Neuron (in vitro differentiated cells): ENCODE measurements at regions not wholly inside any gene's neighbourhood (a gene's known extent, or its start where the extent isn't known, plus 50 kb on each side); places are given as distances from the start of the nearest gene placed in this dataset.

Experiments used
- H2AFZ ChIP-seq: one replicate; pipeline ENCODE4 v1.6.1; 2013; ENCODE audit warnings: low read depth, mild to moderate bottlenecking, inconsistent platforms, low read length, moderate library complexity
- H3K27me3 ChIP-seq: one replicate; pipeline ENCODE4 v1.6.1; 2013; ENCODE audit warnings: low read length; ENCODE audit not compliant: insufficient read depth
- H3K36me3 ChIP-seq: one replicate; pipeline ENCODE4 v1.6.1; 2013; ENCODE audit warnings: low read length; ENCODE audit not compliant: insufficient read depth
- H3K4me1 ChIP-seq: one replicate; pipeline ENCODE4 v1.6.1; 2013; ENCODE audit warnings: low read length; ENCODE audit not compliant: insufficient read depth
- H3K4me3 ChIP-seq: 2 replicates; pipeline ENCODE4 v1.5.1; 2013; ENCODE audit warnings: mild to moderate bottlenecking, low read length, moderate library complexity
- H3K9me3 ChIP-seq: one replicate; pipeline ENCODE4 v1.6.1; 2013; ENCODE audit warnings: low read length

GRCh38 chr10:2431961-2432360 is 635.4 kb upstream of the PFKP start:
- H3K36me3 ChIP-seq, result no peaks in the 10 kb centered on the region
- no peaks in the 10 kb centered on the region for H3K4me1 ChIP-seq
- no peaks in the 10 kb centered on the region for H3K27me3 ChIP-seq
- H3K9me3 ChIP-seq, result peaks cover 1% of the 10 kb centered on the region
- H3K4me3 ChIP-seq, result no peak overlapping the region
- H2AFZ ChIP-seq, result no peak overlapping the region

- H3K4me3 ChIP-seq, result no peak overlapping the region
- no peak overlapping the region for H2AFZ ChIP-seq
- H3K36me3 ChIP-seq, result no peaks in the 10 kb centered on the region
- no peaks in the 10 kb centered on the region for H3K27me3 ChIP-seq
- H3K4me1 ChIP-seq, result peaks cover 7% of the 10 kb centered on the region
- H3K9me3 ChIP-seq, result peaks cover 1% of the 10 kb centered on the region
These were observed 639.9 kb upstream of the PFKP start for GRCh38 chr10:2427412-2427811.

- Histone ChIP-seq H3K4me3 (no peak overlapping the region), H3K9me3 (no peaks in the 10 kb centered on the region), H2AFZ (no peak overlapping the region), H3K27me3 (no peaks in the 10 kb centered on the region), H3K36me3 (no peaks in the 10 kb centered on the region), H3K4me1 (peaks cover 7% of the 10 kb centered on the region)
These were observed 642.0 kb upstream of the PFKP start for GRCh38 chr10:2425320-2425719.

- no peaks in the 10 kb centered on the region for H3K27me3 ChIP-seq
- H3K4me1 ChIP-seq, result no peaks in the 10 kb centered on the region
- no peak overlapping the region for H3K4me3 ChIP-seq
- no peaks in the 10 kb centered on the region for H3K9me3 ChIP-seq
- H2AFZ ChIP-seq, result no peak overlapping the region
- no peaks in the 10 kb centered on the region for H3K36me3 ChIP-seq
These were observed 652.8 kb upstream of the PFKP start for GRCh38 chr10:2414562-2414961.

DNA sequence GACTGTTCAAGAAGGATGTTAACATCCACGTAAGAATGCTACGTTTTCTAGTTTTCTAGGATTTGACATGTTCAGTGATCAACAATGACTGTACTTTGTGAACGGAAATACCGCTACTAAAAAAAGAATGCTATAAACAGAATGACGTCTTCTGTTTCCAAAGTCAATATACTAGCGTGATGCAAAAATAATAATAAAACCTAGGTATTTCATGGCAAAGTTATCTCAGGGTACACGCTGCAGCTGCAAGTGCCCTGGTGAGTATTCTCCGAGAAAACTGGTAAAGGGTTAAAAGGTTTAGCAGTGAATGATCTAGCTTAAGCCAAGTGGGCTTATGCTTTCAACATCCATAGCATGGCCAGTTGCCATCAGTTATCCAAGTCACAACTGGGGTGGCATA is 653.3 kb upstream of the PFKP start:
- no peaks in the 10 kb centered on the region for H3K9me3 ChIP-seq
- H3K27me3 ChIP-seq, result no peaks in the 10 kb centered on the region
- H3K4me3 ChIP-seq, result no peak overlapping the region
- no peaks in the 10 kb centered on the region for H3K36me3 ChIP-seq
- no peak overlapping the region for H2AFZ ChIP-seq
- H3K4me1 ChIP-seq, result no peaks in the 10 kb centered on the region

- Histone ChIP-seq H3K27me3 (no peaks in the 10 kb centered on the region), H3K4me1 (no peaks in the 10 kb centered on the region), H3K36me3 (no peaks in the 10 kb centered on the region), H3K4me3 (no peak overlapping the region), H2AFZ (no peak overlapping the region), H3K9me3 (no peaks in the 10 kb centered on the region)
These were observed 657.3 kb upstream of the PFKP start for GRCh38 chr10:2410049-2410448.

DNA sequence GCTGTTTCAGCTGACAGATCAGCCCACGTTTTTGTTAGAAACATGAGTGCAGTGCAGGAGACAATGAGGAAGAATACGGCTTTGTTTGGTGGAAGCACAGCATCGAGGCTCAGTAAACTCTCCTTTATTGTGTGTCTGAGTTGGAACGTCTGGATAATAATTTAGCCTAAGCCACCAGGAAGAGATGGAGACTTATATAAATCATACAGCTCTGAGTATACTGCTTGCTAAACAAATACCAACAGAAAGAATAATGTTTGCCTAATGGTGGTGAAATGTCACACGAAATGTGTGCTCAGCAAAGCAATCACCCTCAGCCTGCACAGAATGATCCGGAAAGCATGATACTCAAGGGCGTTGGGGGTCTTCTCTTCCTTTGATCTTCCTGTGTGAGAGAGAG is 664.1 kb upstream of the ADARB2 start:
- H3K4me3 ChIP-seq, result no peak overlapping the region
- H2AFZ ChIP-seq, result no peak overlapping the region
- no peaks in the 10 kb centered on the region for H3K36me3 ChIP-seq
- H3K4me1 ChIP-seq, result no peaks in the 10 kb centered on the region
- H3K9me3 ChIP-seq, result no peaks in the 10 kb centered on the region
- no peaks in the 10 kb centered on the region for H3K27me3 ChIP-seq

- H3K27me3 ChIP-seq, result no peaks in the 10 kb centered on the region
- no peak overlapping the region for H2AFZ ChIP-seq
- H3K36me3 ChIP-seq, result no peaks in the 10 kb centered on the region
- no peaks in the 10 kb centered on the region for H3K4me1 ChIP-seq
- H3K4me3 ChIP-seq, result no peak overlapping the region
- no peaks in the 10 kb centered on the region for H3K9me3 ChIP-seq
These were observed 662.2 kb upstream of the ADARB2 start for GRCh38 chr10:2399482-2399881.

- no peak overlapping the region for H2AFZ ChIP-seq
- no peak overlapping the region for H3K4me3 ChIP-seq
- no peaks in the 10 kb centered on the region for H3K36me3 ChIP-seq
- no peaks in the 10 kb centered on the region for H3K4me1 ChIP-seq
- no peaks in the 10 kb centered on the region for H3K27me3 ChIP-seq
- no peaks in the 10 kb centered on the region for H3K9me3 ChIP-seq
These were observed 655.0 kb upstream of the ADARB2 start for GRCh38 chr10:2392145-2392812.

- no peaks in the 10 kb centered on the region for H3K4me1 ChIP-seq
- H2AFZ ChIP-seq, result no peak overlapping the region
- no peaks in the 10 kb centered on the region for H3K9me3 ChIP-seq
- peaks cover 3% of the 10 kb centered on the region for H3K27me3 ChIP-seq
- H3K4me3 ChIP-seq, result no peak overlapping the region
- no peaks in the 10 kb centered on the region for H3K36me3 ChIP-seq
These were observed 650.3 kb upstream of the ADARB2 start for GRCh38 chr10:2387672-2388071.

DNA sequence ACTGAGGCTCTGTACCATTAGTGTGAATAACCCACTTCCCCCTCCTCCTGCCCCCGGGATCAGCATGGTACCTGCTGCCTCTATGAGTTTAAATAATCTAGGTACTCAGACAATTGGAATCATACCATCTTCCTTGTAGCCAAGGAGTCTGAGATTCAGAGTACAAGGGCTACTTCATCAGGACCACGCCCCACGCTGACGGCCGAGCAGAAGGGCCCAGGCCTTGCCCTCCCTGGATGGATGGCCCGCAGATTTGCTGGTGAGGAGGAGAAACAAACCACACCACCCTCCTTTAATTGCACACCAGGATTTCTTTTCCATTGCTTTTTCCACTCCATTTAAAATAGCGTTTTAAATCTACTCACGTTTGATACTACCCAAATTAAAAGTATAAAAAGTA is 649.9 kb upstream of the ADARB2 start:
- H3K27me3 ChIP-seq, result peaks cover 3% of the 10 kb centered on the region
- no peak overlapping the region for H3K4me3 ChIP-seq
- H2AFZ ChIP-seq, result no peak overlapping the region
- no peaks in the 10 kb centered on the region for H3K9me3 ChIP-seq
- H3K36me3 ChIP-seq, result no peaks in the 10 kb centered on the region
- H3K4me1 ChIP-seq, result no peaks in the 10 kb centered on the region

DNA sequence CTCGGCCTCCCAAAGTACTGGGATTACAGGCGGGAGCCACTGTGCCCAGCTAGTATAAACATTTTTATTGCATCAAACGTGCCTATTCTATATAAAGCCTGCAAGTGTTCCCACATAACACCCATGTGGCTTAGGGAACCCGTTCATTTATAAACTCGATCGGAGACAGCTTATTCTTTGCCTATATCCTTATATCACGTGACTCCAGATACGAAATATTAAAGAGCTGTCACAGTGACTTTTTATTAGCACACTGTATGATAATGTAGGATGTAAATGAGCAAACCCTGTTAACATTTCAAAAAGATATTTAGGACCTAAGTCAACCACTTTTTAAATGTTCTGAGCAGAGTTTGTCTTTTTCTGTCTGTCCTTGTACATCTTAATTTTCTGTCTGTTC is 642.9 kb upstream of the ADARB2 start:
- Histone ChIP-seq H3K36me3 (no peaks in the 10 kb centered on the region), H3K27me3 (no peaks in the 10 kb centered on the region), H3K9me3 (no peaks in the 10 kb centered on the region), H3K4me3 (no peak overlapping the region), H3K4me1 (no peaks in the 10 kb centered on the region), H2AFZ (no peak overlapping the region)

GRCh38 chr10:2367083-2367482 is 629.8 kb upstream of the ADARB2 start:
- no peak overlapping the region for H3K4me3 ChIP-seq
- no peaks in the 10 kb centered on the region for H3K9me3 ChIP-seq
- no peaks in the 10 kb centered on the region for H3K36me3 ChIP-seq
- peaks cover 3% of the 10 kb centered on the region for H3K27me3 ChIP-seq
- no peaks in the 10 kb centered on the region for H3K4me1 ChIP-seq
- H2AFZ ChIP-seq, result no peak overlapping the region

DNA sequence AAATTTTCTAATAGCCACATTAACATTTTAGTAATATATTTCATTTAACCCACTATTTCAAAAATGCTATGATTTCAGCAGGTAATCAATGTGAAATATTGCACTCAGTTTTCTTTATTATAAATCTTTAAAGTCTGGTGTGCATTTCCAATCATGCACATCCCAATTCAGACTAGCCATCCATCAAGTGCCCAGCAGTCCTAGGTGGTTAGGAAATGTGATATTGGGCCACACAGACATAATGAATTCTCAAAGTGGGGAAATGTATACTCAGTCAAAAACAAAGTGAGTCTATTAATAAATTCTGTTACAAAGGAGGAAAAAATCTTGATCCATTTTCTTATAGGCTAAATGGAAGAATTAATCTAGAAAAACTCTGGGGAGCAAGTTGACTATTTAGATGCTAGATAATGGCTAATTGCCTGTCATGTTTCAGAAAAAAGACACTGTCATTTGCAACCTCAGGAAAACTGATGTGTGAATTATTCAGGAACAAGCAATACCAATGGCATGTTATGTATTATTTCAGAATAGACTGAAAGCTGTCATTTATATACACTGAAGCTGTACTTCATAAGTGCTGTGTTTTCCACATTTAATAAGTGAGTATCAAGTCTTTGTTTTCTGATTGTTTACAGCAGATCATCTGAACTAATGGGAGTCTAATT is 629.1 kb upstream of the ADARB2 start:
- no peak overlapping the region for H2AFZ ChIP-seq
- no peaks in the 10 kb centered on the region for H3K4me1 ChIP-seq
- H3K4me3 ChIP-seq, result no peak overlapping the region
- H3K27me3 ChIP-seq, result peaks cover 3% of the 10 kb centered on the region
- H3K36me3 ChIP-seq, result no peaks in the 10 kb centered on the region
- no peaks in the 10 kb centered on the region for H3K9me3 ChIP-seq
